Stimulated activated CD8-positive, alpha-beta memory T cell treated with anti-CD3 and anti-CD28 coated beads, Interleukin-4, amount 100 ng/mL, for 48 hours (primary cell): ENCODE measurements at regions not wholly inside any gene's neighbourhood (a gene's known extent, or its start where the extent isn't known, plus 50 kb on each side); places are given as distances from the start of the nearest gene placed in this dataset.
"Not testable (repeated sequence)": the region's sequence is repeated elsewhere in the genome, so short reads cannot be mapped to it uniquely, and the experiment has no call there.

Experiments used
- DNase-seq: peaks from one replicate; pipeline ENCODE4 v3.0.0-alpha.2; 2020

- no peak for DNase-seq
These were observed 372.3 kb upstream of the SALL1 start for GRCh38 chr16:51523400-51523799.

GRCh38 chr16:51522902-51523301 is 371.8 kb upstream of the SALL1 start:
- no peak for DNase-seq

- not testable (repeated sequence) for DNase-seq
These were observed 365.9 kb upstream of the SALL1 start for GRCh38 chr16:51516960-51517359.

- no peak for DNase-seq
These were observed 359.3 kb upstream of the SALL1 start for GRCh38 chr16:51510416-51510815.

- no peak for DNase-seq
These were observed 358.3 kb upstream of the SALL1 start for GRCh38 chr16:51509336-51509735.

- no peak for DNase-seq
These were observed 357.6 kb upstream of the SALL1 start for GRCh38 chr16:51508490-51509212.

GRCh38 chr16:51507286-51507685 is 356.2 kb upstream of the SALL1 start:
- DNase-seq: no peak

- no peak for DNase-seq
These were observed 349.2 kb upstream of the SALL1 start for GRCh38 chr16:51500306-51500705.

GRCh38 chr16:51497541-51498211 is 346.6 kb upstream of the SALL1 start:
- DNase-seq: no peak

GRCh38 chr16:51490866-51491265 is 339.8 kb upstream of the SALL1 start:
- DNase-seq: no peak

GRCh38 chr16:51487880-51488279 is 336.8 kb upstream of the SALL1 start:
- no peak for DNase-seq

GRCh38 chr16:51474414-51475091 is 323.5 kb upstream of the SALL1 start:
- no peak for DNase-seq

- DNase-seq: no peak
These were observed 322.0 kb upstream of the SALL1 start for GRCh38 chr16:51473091-51473490.

GRCh38 chr16:51470492-51470891 is 319.4 kb upstream of the SALL1 start:
- no peak for DNase-seq

- no peak for DNase-seq
These were observed 313.9 kb upstream of the SALL1 start for GRCh38 chr16:51464996-51465395.

- DNase-seq: no peak
These were observed 310.2 kb upstream of the SALL1 start for GRCh38 chr16:51461255-51461654.

GRCh38 chr16:51458356-51459140 is 307.5 kb upstream of the SALL1 start:
- DNase-seq: no peak

GRCh38 chr16:51457775-51458174 is 306.7 kb upstream of the SALL1 start:
- DNase-seq: no peak

GRCh38 chr16:51455398-51455797 is 304.3 kb upstream of the SALL1 start:
- DNase-seq: no peak

- DNase-seq: no peak
These were observed 302.2 kb upstream of the SALL1 start for GRCh38 chr16:51453251-51453650.

- DNase-seq: no peak
These were observed 299.8 kb upstream of the SALL1 start for GRCh38 chr16:51450909-51451308.

GRCh38 chr16:51450376-51450775 is 299.3 kb upstream of the SALL1 start:
- no peak for DNase-seq

GRCh38 chr16:51449441-51449840 is 298.4 kb upstream of the SALL1 start:
- DNase-seq: no peak
